Ectodermal cell (in vitro differentiated cells): ENCODE measurements at regions not wholly inside any gene's neighbourhood (a gene's known extent, or its start where the extent isn't known, plus 50 kb on each side); places are given as distances from the start of the nearest gene placed in this dataset.
"Not testable (repeated sequence)": the region's sequence is repeated elsewhere in the genome, so short reads cannot be mapped to it uniquely, and the experiment has no call there.

Experiments
- H3K27ac ChIP-seq: 2 replicates; pipeline ENCODE4 v1.7.0; 2013; ENCODE audit warnings: mild to moderate bottlenecking, low read depth, low read length; ENCODE audit not compliant: insufficient read depth, poor library complexity, severe bottlenecking
- H3K27me3 ChIP-seq: 2 replicates; pipeline ENCODE4 v1.7.0; 2013; ENCODE audit warnings: mild to moderate bottlenecking, low read length; ENCODE audit not compliant: insufficient read depth, control insufficient read depth, poor library complexity, severe bottlenecking
- H3K36me3 ChIP-seq: one replicate; pipeline ENCODE4 v1.7.0; 2013; ENCODE audit warnings: low read length; ENCODE audit not compliant: control insufficient read depth, insufficient read depth
- H3K4me1 ChIP-seq: one replicate; pipeline ENCODE4 v1.7.0; 2013; ENCODE audit warnings: low read length; ENCODE audit not compliant: control insufficient read depth, insufficient read depth
- H3K4me3 ChIP-seq: 2 replicates; pipeline ENCODE4 v1.7.0; 2013; ENCODE audit warnings: low read depth, low read length, control low read depth; ENCODE audit not compliant: insufficient read depth
- H3K9me3 ChIP-seq: 2 replicates; pipeline ENCODE4 v1.7.0; 2013; ENCODE audit warnings: mild to moderate bottlenecking, low read length, moderate library complexity; ENCODE audit not compliant: control insufficient read depth
- WGBS, 2 experiments: methylation state at CpG; one replicate each; pipeline ENCODE4 v1.1.7; 2013; ENCODE audit warnings: missing lambda C conversion rate in 2 of 2; 5-methylcytosine and 5-hydroxymethylcytosine counted together

GRCh38 chr15:24531235-24531634 lies 144.3 kb upstream of the NPAP1 start:
- WGBS, 2 experiments, result 82 to 89% methylated on average over 3 of the region's 3 CpGs
- not testable (repeated sequence) for H3K27me3 ChIP-seq, H3K4me1 ChIP-seq, H3K27ac ChIP-seq, H3K9me3 ChIP-seq, H3K36me3 ChIP-seq, H3K4me3 ChIP-seq

GRCh38 chr15:24534032-24534431 lies 141.5 kb upstream of the NPAP1 start:
- 83 to 92% methylated on average over 1 of the region's 1 CpG for WGBS, 2 experiments
- H3K27me3 ChIP-seq, H3K27ac ChIP-seq, H3K9me3 ChIP-seq, H3K4me1 ChIP-seq, H3K4me3 ChIP-seq, H3K36me3 ChIP-seq: not testable (repeated sequence)

- H3K36me3 ChIP-seq, H3K4me1 ChIP-seq, H3K4me3 ChIP-seq, H3K9me3 ChIP-seq, H3K27ac ChIP-seq, H3K27me3 ChIP-seq: not testable (repeated sequence)
- 73 to 83% methylated on average over 1 to 5 of the region's 5 CpGs for WGBS, 2 experiments
Observed at GRCh38 chr15:24557281-24557680, 118.3 kb upstream of the NPAP1 start.

- no peaks in the 10 kb centered on the region for H3K36me3 ChIP-seq
Observed at GRCh38 chr15:24607636-24608035, 67.9 kb upstream of the NPAP1 start.

GRCh38 chr15:24617646-24618045 lies 57.9 kb upstream of the NPAP1 start:
- H3K4me1 ChIP-seq, result no peaks in the 10 kb centered on the region
- no peak overlapping the region for H3K27ac ChIP-seq
- H3K9me3 ChIP-seq, result no peaks in the 10 kb centered on the region
- 89 to 100% methylated on average over 1 of the region's 1 CpG for WGBS, 2 experiments
- H3K36me3 ChIP-seq, result no peaks in the 10 kb centered on the region
- H3K4me3 ChIP-seq, result no peak overlapping the region
- no peaks in the 10 kb centered on the region for H3K27me3 ChIP-seq

More at GRCh38 chr15:24607636-24608035, 67.9 kb upstream of the NPAP1 start:
- Histone ChIP-seq H3K4me1 (no peaks in the 10 kb centered on the region), H3K4me3 (no peak overlapping the region), H3K27ac (no peak overlapping the region), H3K27me3 (no peaks in the 10 kb centered on the region), H3K9me3 (peaks cover 4% of the 10 kb centered on the region)
- 66 to 78% methylated on average over 4 of the region's 4 CpGs for WGBS, 2 experiments

- no peaks in the 10 kb centered on the region for H3K27me3 ChIP-seq
- H3K4me3 ChIP-seq, result no peak overlapping the region
- no peaks in the 10 kb centered on the region for H3K36me3 ChIP-seq
- WGBS, 2 experiments, result 74 to 78% methylated on average over 3 of the region's 3 CpGs
- H3K27ac ChIP-seq, result no peak overlapping the region
- peaks cover 3% of the 10 kb centered on the region for H3K9me3 ChIP-seq
- no peaks in the 10 kb centered on the region for H3K4me1 ChIP-seq
Observed at GRCh38 chr15:24621630-24622215, 53.9 kb upstream of the NPAP1 start.
